Psoas muscle (tissue), 7 donors: ENCODE measurements at regions not wholly inside any gene's neighbourhood (a gene's known extent, or its start where the extent isn't known, plus 50 kb on each side); places are given as distances from the start of the nearest gene placed in this dataset.
A peak's percentile ranks its signal among the peaks of the same experiment; 100 is the strongest.

Source experiments
- ATAC-seq, 4 donors: fragments of 200-7000 bp; cut with Tn5 transposase; one replicate each; pipeline ENCODE4 v1.9.1; 2020; ENCODE audit warnings: moderate library complexity in 3 of 4, mild to moderate bottlenecking in 2 of 4
- DNase-seq, 2 donors: peaks; one replicate each; pipeline ENCODE4 v3.0.0-alpha.2; 2020
- H3K27ac ChIP-seq: fragments of 200-600 bp; one replicate; pipeline ENCODE4 v1.8.0; 2022
- H3K27me3 ChIP-seq, 3 donors: fragments of 200-600 bp in 1 of 3; one replicate each; pipeline versions ENCODE4 v1.6.1 to v1.8.0; 2013 to 2022; ENCODE audit warnings: low read length in 2 of 3, mild to moderate bottlenecking in 2 of 3, moderate library complexity in 1 of 3; ENCODE audit not compliant: insufficient read depth in 3 of 3
- H3K36me3 ChIP-seq, 2 donors: fragments of 200-600 bp in 1 of 2; one replicate each; pipeline versions ENCODE4 v1.6.1 to v1.8.0; 2013 to 2022; ENCODE audit warnings: low read depth in 1 of 2, mild to moderate bottlenecking in 1 of 2, moderate library complexity in 1 of 2; ENCODE audit not compliant: insufficient read depth in 1 of 2
- H3K4me1 ChIP-seq: fragments of 200-600 bp; one replicate; pipeline ENCODE4 v1.8.0; 2022
- H3K4me3 ChIP-seq: fragments of 200-600 bp; one replicate; pipeline ENCODE4 v1.8.0; 2022; ENCODE audit warnings: mild to moderate bottlenecking
- H3K9me3 ChIP-seq: fragments of 200-600 bp; one replicate; pipeline ENCODE4 v1.8.0; 2022
- WGBS, 3 donors: extraction: QIAGEN DNeasy Blood & Tissue Kit; methylation state at CpG; one replicate each; pipeline versions ENCODE4 v1.1.6 to v1.1.7; 2013; 5-methylcytosine and 5-hydroxymethylcytosine counted together
- intact Hi-C, 2 donors: fragments of 100-400 bp; cut with DNase I; formaldehyde crosslinking; loops; one replicate each; pipeline versions ENCODE4 v1.11.0 to v1.14.2; 2022
- TF ChIP-seq, protein P1 (sequence below): fragments of 200-600 bp; IDR thresholded peaks from one replicate; pipeline ENCODE4 v1.8.0; 2022; ENCODE audit warnings: antibody characterized with exemption
- donor health status: healthy with polysubstance abuse.
- donor health status: DM: no; HTN: no; CAD: no; lungs with moderate emphysema.
- donor health status: Bipolar disorder and iron deficiency.
- donor health status: healthy.
- donor health status: DM: yes; HTN: yes; CAD: no.
- donor health status: DM: no; HTN: no; CAD: no.
- donor health status: DM: yes; HTN: yes; CAD: no.

DNA sequence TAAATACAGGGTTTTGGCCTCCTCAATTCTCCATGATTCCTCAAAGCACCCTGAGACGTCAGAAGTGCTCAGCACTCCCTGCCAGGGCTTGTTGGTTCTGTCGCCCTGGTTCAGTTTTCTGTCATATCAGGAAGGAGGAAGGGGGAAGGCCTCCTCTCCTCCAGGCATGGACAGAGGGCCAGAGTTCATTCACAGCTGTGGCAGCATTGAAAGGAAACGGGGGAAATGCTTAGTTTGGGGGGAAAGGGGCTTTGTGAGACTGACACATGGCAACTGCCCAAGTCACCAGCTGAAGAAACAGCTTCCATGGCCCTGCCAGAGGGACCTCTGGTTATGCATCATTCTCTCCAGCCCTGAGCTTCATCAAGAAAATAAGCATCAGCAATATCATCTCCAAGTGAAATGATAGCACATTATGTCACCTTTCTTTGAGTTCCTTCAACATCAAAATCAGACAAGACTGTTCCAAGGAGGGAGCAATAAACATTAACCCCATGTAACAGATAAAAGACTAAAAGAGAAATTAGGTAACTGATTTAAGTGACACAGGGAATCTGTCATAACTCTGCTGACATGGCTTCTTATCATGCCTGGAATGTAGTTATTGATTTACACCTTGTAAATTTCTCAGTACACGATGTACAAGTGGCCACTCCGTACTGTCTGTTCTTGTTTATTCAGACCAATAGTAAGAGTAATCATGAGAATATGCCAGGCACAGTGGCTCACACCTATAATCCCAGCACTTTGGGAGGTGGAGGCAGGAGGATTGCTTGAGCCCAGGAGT lies 103.2 kb upstream of the SLC25A33 start:
- Histone ChIP-seq H3K9me3 (no peaks in the 10 kb centered on the region), H3K27ac (peak overlapping the region; percentile 80), H3K4me1 (peaks cover 59% of the 10 kb centered on the region), H3K4me3 (no peak overlapping the region), H3K27me3 (no peaks in the 10 kb centered on the region), H3K36me3 (no peaks in the 10 kb centered on the region)
- peak in 1 of 4 donors; percentile 22 for ATAC-seq
- 49 to 63% (median 49%) methylated on average over 5 of the region's 5 CpGs for WGBS, 3 donors
- intact Hi-C loops, result no loop called here
- DNase-seq, result no peak
- TF ChIP-seq, protein P1, sequence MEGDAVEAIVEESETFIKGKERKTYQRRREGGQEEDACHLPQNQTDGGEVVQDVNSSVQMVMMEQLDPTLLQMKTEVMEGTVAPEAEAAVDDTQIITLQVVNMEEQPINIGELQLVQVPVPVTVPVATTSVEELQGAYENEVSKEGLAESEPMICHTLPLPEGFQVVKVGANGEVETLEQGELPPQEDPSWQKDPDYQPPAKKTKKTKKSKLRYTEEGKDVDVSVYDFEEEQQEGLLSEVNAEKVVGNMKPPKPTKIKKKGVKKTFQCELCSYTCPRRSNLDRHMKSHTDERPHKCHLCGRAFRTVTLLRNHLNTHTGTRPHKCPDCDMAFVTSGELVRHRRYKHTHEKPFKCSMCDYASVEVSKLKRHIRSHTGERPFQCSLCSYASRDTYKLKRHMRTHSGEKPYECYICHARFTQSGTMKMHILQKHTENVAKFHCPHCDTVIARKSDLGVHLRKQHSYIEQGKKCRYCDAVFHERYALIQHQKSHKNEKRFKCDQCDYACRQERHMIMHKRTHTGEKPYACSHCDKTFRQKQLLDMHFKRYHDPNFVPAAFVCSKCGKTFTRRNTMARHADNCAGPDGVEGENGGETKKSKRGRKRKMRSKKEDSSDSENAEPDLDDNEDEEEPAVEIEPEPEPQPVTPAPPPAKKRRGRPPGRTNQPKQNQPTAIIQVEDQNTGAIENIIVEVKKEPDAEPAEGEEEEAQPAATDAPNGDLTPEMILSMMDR, result no peak

DNA sequence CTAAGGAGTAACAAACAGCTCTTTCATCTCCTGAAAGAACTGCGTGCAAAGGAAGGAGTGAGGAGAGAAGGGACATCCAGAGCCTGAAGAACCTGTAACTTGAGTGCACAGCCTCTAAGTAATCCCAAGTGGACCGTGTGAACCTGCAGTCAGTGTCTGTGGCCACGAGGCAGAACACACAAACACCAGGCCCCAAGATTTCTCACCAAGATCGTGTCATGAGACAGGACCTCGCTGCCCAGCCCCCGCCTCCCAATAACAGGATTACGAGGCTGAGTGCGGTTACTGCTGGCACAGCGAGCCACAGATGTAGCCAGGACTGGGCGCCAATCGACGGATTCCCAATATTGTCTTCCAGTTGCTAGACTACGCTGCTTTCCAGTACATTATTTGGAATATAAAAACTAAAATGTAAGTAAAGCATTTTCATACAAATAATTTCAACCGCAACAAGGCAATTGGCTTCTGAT lies 101.3 kb upstream of the SLC25A33 start:
- peak; percentile 31 to 43 (median 32) for ATAC-seq
- TF ChIP-seq, protein P1, result no peak
- H3K4me1 ChIP-seq, result peaks cover 78% of the 10 kb centered on the region
- DNase-seq, result peak; percentile 78 to 87
- 41 to 66% (median 49%) methylated on average over 14 of the region's 14 CpGs for WGBS, 3 donors
- H3K4me3 ChIP-seq, result peak overlapping the region; percentile 11
- no peaks in the 10 kb centered on the region for H3K27me3 ChIP-seq
- H3K9me3 ChIP-seq, result no peaks in the 10 kb centered on the region
- intact Hi-C loops, result no loop called here
- H3K36me3 ChIP-seq, result no peaks in the 10 kb centered on the region
- peak overlapping the region; percentile 80 for H3K27ac ChIP-seq

GRCh38 chr1:9438431-9439073 lies 100.7 kb upstream of the SLC25A33 start:
- TF ChIP-seq, protein P1, result no peak
- ATAC-seq (peak; percentile 62 to 78 (median 66)), DNase-seq (peak; percentile 78 to 86)
- Histone ChIP-seq H3K4me3 (peak overlapping the region; percentile 11), H3K27me3 (no peaks in the 10 kb centered on the region), H3K36me3 (no peaks in the 10 kb centered on the region), H3K27ac (peak overlapping the region; percentile 80), H3K4me1 (peaks cover 81% of the 10 kb centered on the region), H3K9me3 (no peaks in the 10 kb centered on the region)
- 28 to 43% (median 41%) methylated on average over 12 of the region's 12 CpGs for WGBS, 3 donors
- intact Hi-C loops, result no loop called here

DNA sequence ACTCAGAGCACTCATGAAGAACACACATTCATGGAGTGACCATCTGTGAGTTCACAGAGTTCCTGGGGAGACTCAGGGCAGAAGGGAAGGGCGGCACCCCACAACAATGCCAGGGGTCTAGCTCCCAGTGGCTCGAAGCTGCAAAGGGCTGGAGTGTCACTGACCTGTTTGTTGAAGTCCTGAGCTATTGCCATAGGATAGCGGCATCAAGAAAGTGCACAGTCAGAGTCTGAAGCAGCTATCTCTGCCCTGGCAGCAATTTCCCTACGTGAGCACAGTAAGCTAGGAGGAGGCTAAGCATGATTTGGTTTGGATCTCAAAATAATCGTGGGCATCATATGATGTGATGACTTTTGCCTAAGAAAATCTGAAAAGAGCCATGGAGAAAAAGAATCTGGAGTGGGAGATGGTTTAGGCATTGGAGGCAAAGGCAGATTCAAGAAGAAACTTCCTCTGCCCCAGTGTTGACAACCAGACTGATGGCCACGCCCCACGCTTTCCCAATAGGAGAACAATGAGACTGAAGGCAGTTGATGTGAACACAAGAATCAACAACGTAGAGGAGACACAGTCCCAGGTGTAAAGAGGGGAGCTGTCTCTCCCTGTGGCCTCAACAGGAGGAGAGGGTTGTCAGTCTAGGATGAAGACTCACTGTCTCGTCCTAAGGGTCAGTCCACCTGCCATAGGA lies 100.0 kb upstream of the SLC25A33 start:
- intact Hi-C loops, result no loop called here
- DNase-seq, result peak; percentile 56 to 75

More for the DNA sequence above, 100.0 kb upstream of the SLC25A33 start:
- Histone ChIP-seq H3K4me3 (peak overlapping the region; percentile 11), H3K27me3 (no peaks in the 10 kb centered on the region), H3K36me3 (no peaks in the 10 kb centered on the region), H3K27ac (peak overlapping the region; percentile 80), H3K9me3 (no peaks in the 10 kb centered on the region), H3K4me1 (peaks cover 85% of the 10 kb centered on the region)
- peak in 3 of 4 donors; percentile 10 to 48 (median 18) for ATAC-seq
- 71 to 85% (median 74%) methylated on average over 9 of the region's 9 CpGs for whole genome bisulfite sequencing, 3 donors
- TF ChIP-seq, protein P1, result no peak
